PFSK-1 (cell line): ENCODE measurements at regions not wholly inside any gene's neighbourhood (a gene's known extent, or its start where the extent isn't known, plus 50 kb on each side); places are given as distances from the start of the nearest gene placed in this dataset.

Experiments used
- FOXP2 ChIP-seq: optimal IDR thresholded peaks from 2 replicates; pipeline ENCODE3; 2011; ENCODE audit warnings: borderline replicate concordance, control low read depth, inconsistent platforms; ENCODE audit not compliant: insufficient read depth; ENCODE audit errors: extremely low read length, extremely low read depth
- POLR2AphosphoS5 ChIP-seq: IDR thresholded peaks from 2 replicates; pipeline ENCODE4 v1.6.1; 2012; ENCODE audit warnings: low read depth, mild to moderate bottlenecking, control low read depth, low read length, moderate library complexity
- SIN3A ChIP-seq: IDR thresholded peaks from 2 replicates; pipeline ENCODE4 v1.6.1; 2012; ENCODE audit warnings: mild to moderate bottlenecking, low read length, moderate library complexity, borderline replicate concordance; ENCODE audit not compliant: insufficient read depth
- TAF1 ChIP-seq: IDR thresholded peaks from 2 replicates; pipeline ENCODE4 v1.6.1; 2012; ENCODE audit warnings: low read length, control low read depth, borderline replicate concordance; ENCODE audit not compliant: insufficient read depth
- TF ChIP-seq, protein P1 (sequence below), 2 experiments: IDR thresholded peaks; 2 replicates each; pipeline versions ENCODE4 v1.6.1 to v1.8.0; 2011 to 2012; ENCODE audit warnings: low read depth in 2 of 2, low read length in 2 of 2, control low read depth in 1 of 2, inconsistent platforms in 1 of 2, mild to moderate bottlenecking in 1 of 2, moderate library complexity in 1 of 2; ENCODE audit not compliant: insufficient read depth in 1 of 2

DNA sequence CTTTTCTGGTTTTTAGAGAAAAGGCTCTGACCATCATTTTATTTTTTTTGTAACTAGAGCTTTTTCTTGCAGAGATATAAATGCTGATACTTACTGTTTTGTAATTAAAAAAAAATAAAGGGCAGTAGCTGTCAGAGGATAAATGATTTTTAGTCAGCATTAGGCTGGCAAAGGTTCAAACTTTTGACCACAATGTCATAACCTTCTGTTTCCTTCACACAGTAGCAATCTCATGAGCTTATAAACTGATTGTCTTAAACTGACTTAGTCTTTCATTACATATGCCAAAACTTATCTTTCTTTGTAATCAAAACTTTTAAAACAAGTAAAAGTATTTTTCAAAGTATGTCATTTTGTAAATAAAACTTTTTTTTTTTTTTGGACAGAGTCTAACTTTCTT is 841.9 kb downstream of the OTOL1 start:
- TF ChIP-seq TAF1 (no peak), SIN3A (no peak), FOXP2 (no peak), POLR2AphosphoS5 (no peak)
- TF ChIP-seq, protein P1, sequence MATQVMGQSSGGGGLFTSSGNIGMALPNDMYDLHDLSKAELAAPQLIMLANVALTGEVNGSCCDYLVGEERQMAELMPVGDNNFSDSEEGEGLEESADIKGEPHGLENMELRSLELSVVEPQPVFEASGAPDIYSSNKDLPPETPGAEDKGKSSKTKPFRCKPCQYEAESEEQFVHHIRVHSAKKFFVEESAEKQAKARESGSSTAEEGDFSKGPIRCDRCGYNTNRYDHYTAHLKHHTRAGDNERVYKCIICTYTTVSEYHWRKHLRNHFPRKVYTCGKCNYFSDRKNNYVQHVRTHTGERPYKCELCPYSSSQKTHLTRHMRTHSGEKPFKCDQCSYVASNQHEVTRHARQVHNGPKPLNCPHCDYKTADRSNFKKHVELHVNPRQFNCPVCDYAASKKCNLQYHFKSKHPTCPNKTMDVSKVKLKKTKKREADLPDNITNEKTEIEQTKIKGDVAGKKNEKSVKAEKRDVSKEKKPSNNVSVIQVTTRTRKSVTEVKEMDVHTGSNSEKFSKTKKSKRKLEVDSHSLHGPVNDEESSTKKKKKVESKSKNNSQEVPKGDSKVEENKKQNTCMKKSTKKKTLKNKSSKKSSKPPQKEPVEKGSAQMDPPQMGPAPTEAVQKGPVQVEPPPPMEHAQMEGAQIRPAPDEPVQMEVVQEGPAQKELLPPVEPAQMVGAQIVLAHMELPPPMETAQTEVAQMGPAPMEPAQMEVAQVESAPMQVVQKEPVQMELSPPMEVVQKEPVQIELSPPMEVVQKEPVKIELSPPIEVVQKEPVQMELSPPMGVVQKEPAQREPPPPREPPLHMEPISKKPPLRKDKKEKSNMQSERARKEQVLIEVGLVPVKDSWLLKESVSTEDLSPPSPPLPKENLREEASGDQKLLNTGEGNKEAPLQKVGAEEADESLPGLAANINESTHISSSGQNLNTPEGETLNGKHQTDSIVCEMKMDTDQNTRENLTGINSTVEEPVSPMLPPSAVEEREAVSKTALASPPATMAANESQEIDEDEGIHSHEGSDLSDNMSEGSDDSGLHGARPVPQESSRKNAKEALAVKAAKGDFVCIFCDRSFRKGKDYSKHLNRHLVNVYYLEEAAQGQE (IDR thresholded peaks at IDR 0.05; ENCODE audit: insufficient read depth in 1 of 2, low read depth in 2 of 2, low read length in 2 of 2) = no peak

DNA sequence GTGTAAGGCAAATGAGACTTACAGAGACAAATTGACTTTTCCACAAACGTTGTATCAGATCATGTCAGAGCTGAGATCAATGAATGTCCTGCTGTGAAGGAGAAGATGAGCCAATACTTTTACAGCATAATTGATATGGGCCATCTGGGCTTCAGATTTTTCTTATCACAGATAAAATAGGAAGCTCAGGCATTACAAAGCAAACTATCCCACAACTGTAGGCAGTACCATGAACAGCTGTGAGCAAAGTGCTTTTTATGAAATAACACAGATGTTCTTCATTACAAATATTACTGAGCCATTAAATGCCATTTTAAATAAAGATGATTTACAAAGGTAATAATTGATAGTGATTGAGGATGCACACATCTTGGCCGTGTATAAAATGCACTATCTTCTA is 852.3 kb downstream of the OTOL1 start:
- no peak for TF ChIP-seq FOXP2
- TF ChIP-seq TAF1 = no peak
- no peak for TF ChIP-seq SIN3A
- TF ChIP-seq POLR2AphosphoS5 = no peak

DNA sequence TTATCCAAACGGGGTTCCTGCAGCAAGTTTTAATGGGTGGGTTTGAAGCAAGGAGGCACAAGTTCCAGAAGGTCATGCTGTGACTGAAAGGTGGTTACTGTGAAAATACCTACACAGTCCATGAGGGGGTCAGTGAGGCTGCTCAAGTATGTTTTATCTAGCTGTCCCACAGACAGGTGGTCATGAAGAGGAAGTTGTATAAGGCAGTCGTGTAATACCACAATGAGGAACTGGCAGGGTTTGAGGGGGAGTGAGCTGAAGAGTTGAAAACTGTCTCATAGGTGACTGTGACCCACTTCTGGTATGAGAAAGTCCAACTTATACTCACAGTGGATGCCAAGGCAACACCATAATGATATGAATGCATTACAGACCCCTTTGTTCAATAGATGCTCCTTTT is 856.8 kb downstream of the OTOL1 start:
- TF ChIP-seq FOXP2 (no peak), SIN3A (no peak), TAF1 (no peak), POLR2AphosphoS5 (no peak)
- TF ChIP-seq, protein P1 (IDR thresholded peaks at IDR 0.05; ENCODE audit: insufficient read depth in 1 of 2, low read depth in 2 of 2, low read length in 2 of 2) = no peak

DNA sequence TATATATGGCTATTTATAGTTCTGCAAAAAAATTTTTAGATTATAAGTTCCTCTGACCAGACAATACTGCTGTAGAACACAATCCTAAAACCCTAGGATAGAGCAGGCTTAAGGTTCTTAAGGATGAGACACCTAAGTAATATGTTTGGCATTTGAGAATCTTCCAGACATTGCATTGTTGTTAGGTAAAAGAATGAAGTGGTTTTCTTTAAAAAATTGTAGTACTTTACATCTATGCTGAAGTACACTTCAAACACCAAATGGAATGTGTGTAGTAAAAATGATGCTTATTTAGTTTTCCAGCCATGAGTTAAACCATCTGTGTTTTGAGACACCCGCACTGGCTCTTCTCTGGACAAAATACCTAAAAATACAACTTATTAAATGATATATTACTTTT is 857.7 kb downstream of the OTOL1 start:
- no peak for TF ChIP-seq FOXP2
- no peak for TF ChIP-seq POLR2AphosphoS5
- TF ChIP-seq SIN3A = no peak
- TF ChIP-seq, protein P1 (IDR thresholded peaks at IDR 0.05; ENCODE audit: insufficient read depth in 1 of 2, low read depth in 2 of 2, low read length in 2 of 2) = no peak
- TF ChIP-seq TAF1 = no peak

DNA sequence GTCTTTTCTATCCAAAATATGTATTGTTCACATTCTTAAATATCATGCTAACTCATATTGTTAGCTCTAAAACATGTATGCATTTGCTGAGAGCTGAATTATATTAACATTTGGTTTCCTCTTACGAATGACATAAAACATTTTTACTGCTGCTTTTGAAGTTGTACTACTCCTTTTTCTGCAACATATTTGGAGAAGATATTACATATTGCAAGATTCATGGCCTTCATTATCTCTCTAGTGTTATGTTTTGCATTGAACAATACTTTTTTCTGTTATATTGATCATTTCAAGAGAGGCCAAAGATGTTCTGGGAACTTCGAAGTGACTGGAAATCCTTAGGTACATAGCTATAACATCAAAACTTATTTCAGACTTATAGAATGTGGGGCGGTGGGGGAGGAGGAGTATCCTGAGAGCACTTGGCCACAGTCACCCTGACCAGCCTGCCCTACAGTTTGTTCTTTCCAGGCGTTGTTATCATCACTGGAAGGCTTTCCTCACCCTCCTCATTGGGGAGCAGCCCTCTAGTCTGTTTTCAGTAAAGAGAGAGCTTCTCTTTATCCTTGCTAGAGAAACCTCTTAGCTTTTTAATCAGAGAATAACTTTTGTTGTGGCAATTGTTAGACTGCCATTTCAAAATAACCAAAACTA is 868.6 kb downstream of the OTOL1 start:
- TF ChIP-seq FOXP2 (no peak), TAF1 (no peak), POLR2AphosphoS5 (no peak), SIN3A (no peak)
- TF ChIP-seq, protein P1 (IDR thresholded peaks at IDR 0.05; ENCODE audit: insufficient read depth in 1 of 2, low read depth in 2 of 2, low read length in 2 of 2) = no peak
